ENCODE measurements at regions not wholly inside any gene's neighbourhood (a gene's known extent, or its start where the extent isn't known, plus 50 kb on each side); places are given as distances from the start of the nearest gene placed in this dataset.

- DNase-seq, result no peak
Measured at GRCh38 chr15:47397655-47398054, 319.6 kb upstream of the SEMA6D start.

DNA sequence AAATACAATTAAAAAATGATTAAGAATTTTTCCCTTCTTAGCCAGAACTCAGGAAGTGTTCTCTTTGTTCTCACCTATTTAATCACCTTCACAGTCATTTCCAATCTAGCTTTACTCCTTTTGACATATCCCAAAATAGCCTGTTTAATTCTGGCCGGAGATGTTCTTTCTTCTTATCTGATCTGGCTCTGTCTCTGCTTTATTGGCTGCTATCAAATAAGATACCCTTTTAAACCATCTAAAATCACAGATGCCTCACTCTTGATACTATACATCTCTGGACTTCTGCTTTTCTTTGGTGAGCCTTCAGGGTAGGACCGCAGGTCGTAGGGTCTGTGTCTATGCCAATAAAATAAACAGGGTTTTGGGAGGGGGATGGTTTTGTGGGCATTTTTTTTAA, 319.2 kb upstream of the SEMA6D start:
- DNase-seq, result no peak

- DNase-seq, result no peak
Measured at GRCh38 chr15:47398594-47398993, 318.7 kb upstream of the SEMA6D start.

DNA sequence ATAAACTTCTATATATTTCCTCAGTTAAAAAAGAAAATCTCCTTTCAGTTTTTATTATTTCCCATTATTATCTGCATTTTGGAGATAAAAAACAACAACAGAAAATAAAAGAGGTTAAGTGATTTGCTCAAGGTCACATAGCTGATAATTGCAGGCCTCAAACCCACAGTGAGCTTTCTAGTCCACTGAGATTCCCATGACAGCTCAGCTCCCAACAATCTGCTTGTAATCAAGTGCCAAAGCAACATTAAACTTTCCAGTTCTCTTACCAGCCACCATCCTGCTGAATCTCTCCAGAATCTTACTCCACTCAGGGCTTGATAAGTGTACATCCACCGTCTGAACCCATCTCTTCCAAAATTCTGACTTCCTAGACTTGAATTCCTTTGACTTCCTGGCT, 318.2 kb upstream of the SEMA6D start:
- no peak for DNase-seq

DNA sequence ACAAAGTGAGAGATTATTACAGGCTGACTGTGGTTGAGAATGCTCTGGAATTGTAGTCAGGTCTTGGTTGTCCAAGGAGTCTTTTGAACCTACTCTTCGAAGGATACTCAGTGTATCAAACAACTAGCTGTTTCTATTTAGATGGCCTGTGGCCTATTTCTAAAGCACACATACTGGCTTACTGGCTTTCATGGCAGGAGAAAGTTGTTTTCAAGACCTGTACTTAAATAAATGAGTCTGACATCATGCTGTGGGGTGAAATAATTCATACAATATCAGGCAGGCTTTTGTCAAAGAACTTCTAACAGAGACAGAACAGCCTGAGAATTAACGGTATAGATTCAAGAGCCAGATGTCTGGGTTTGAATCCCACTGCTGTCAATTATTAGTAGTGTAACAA, 316.7 kb upstream of the SEMA6D start:
- no peak for DNase-seq

DNA sequence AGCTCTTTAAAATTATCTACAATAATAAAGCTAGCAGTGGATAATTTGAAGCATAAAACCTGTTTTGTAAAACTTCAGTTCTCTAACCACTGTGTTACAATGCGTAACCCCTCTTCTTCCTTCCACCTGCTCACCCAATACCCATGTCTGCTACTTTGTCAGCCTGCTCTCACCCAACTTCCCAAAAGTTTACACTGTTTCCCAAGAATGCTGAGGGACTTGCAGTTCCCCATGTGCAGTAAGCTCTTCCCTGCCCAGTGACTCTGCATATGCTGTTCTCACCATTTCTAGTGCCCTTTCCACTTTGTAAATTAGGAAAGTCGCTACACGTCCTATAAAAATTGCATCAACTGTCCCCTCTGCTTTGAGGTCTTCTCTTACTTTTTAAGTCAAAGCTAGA, 315.9 kb upstream of the SEMA6D start:
- DNase-seq, result no peak

- DNase-seq, result no peak
Measured at GRCh38 chr15:47402829-47403228, 314.5 kb upstream of the SEMA6D start.

- DNase-seq, result no peak
Measured at GRCh38 chr15:47404877-47405276, 312.4 kb upstream of the SEMA6D start.

DNA sequence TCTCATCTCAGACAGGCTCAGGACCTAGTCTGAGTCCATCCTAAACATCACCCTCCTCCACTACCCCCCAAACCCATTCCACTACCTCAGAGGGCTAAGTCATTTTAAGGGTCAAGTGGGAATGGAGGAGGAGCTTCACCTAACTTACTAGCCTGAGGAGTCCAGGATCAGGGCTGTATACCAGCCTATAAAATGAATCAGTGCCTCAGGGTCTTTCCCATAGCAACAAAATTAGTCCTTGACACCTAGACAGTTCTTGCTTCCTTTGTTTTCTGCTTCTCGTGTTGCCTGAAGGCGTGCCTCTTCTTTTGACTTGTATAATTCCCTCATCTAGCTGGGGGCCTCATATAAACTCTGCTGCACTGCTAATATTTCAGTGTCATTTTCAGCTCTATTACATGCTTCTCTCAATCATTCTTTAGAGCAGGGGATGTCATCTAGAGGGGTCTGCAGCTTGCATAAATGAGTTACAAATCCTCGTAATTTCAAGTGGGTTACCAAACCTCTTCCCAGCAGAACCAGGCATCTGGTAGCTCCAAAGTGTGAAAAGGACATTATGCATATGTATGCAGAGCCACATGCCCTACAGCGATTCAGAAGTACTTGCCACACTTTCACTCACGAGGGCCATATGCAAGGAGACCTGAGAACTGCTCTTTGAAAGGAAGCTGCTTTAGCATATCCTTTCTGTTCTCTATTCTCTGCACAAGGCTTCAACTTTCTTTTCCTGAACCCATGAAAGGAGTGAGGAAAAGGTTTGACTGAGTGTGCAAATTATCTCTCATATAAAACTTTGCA, 311.7 kb upstream of the SEMA6D start:
- DNase-seq, result no peak

GRCh38 chr15:47407692-47408091, 309.6 kb upstream of the SEMA6D start:
- DNase-seq, result no peak

DNA sequence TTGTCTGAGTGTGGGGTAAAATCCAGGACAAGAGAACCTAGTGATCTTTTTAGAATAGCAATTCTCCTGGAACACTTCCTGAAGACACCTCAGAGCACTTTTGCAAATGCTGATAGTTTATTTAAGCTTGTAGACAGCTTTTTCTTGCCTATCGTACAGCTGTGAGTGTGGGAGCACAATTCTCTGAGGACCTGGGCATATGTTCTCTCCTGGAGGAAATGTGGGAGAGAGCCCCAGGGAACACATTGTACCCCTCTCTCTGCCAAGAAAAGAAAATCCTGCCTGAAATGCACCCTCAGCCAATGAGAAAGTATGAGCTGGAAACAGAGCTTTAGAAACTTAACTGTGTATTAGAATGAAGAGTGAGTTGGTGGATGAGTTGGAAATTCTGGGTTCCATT, 308.3 kb upstream of the SEMA6D start:
- no peak for DNase-seq

- DNase-seq, result no peak
Measured at GRCh38 chr15:47409600-47409999, 307.7 kb upstream of the SEMA6D start.

GRCh38 chr15:47410247-47410646, 307.1 kb upstream of the SEMA6D start:
- peak; percentile 64 for DNase-seq

DNA sequence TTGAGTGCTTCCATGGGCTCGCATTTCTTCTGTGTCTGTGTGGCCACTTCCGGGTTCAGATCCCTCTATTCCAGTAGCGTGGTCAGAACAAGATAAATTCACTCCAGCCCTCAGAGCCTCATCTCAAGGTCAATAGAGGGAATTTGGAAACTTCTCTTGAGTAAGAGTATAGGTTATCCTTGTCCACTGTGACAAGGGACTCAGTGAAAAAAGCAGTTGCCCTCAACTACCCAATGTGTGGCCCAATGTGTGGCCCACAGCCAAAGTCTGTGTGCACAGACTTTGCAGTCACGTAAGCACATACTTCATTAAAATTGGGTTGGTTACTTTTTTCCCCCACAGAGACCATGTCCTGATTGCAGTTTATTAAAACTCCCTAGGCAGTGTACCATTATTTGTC, 305.6 kb upstream of the SEMA6D start:
- DNase-seq, result no peak

DNA sequence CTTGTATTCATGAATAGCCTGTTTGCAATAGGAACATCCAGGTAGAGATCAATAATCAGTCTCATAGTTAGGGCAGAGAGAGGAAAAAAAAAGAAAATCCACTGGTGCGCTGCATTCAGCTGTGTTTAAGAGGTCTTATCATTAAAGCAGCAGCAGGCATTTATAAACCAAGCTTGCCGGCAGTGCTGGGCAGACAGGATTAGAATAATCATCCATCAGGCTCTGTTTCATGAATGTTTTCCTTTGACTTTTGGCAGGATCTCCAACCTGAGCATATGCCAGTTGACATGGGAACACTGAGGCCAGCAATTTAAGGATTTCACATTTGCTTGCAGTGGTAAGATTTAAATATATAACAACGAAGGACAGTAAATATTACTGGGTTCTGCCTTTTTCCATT, 305.2 kb upstream of the SEMA6D start:
- no peak for DNase-seq

- DNase-seq, result peak; percentile 31
Measured at GRCh38 chr15:47412802-47413201, 304.5 kb upstream of the SEMA6D start.

DNA sequence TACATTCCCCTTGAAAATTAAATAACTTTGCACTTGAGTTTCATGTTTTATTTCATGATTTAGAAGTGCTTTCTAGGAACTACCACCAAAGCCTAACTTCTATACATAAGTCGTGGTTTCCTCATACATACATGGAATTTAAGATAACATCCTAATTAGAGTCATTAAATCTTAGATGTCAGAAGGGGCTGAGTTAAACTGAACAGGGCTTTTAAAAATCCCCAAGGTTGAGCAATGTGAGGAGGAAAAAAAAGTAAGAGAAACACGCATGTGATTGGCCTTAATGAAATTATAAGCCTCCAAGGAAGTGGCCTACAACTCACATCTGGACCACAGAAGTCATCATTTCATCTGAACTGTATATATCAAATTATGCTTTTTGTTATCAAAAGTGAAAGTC, 303.1 kb upstream of the SEMA6D start:
- no peak for DNase-seq

GRCh38 chr15:47415539-47415971, 301.8 kb upstream of the SEMA6D start:
- DNase-seq, result no peak

- DNase-seq, result peak; percentile 20
Measured at GRCh38 chr15:47422881-47423665, 294.2 kb upstream of the SEMA6D start.

GRCh38 chr15:47427463-47427862, 289.8 kb upstream of the SEMA6D start:
- no peak for DNase-seq

DNA sequence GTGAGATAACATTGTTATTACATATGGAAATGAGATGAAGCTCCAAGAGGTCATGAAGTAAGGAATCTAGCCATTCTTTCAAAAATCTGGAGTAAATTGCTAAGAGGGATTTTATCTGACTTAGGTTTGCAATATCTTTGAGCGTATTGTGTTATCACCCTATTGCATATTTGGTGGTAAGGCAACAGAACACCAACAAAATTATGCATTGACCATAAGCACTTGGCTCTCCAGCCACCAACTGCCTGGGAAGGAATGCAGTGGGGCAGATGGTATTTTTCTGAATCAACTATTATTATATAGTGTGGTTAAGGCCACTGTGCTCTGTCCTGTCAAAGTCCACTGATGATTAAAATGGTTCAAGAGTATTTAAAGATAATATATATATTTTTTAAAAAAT, 287.9 kb upstream of the SEMA6D start:
- no peak for DNase-seq

- DNase-seq, result no peak
Measured at GRCh38 chr15:47431501-47431900, 285.8 kb upstream of the SEMA6D start.

- DNase-seq, result no peak
Measured at GRCh38 chr15:47432826-47433225, 284.5 kb upstream of the SEMA6D start.

GRCh38 chr15:47434596-47434995, 282.7 kb upstream of the SEMA6D start:
- DNase-seq, result no peak

Measured in MV-4-11 (cell line).